Liver (tissue), 3 donors: ENCODE measurements at regions not wholly inside any gene's neighbourhood (a gene's known extent, or its start where the extent isn't known, plus 50 kb on each side); places are given as distances from the start of the nearest gene placed in this dataset.

Source experiments
- ATF3 ChIP-seq: IDR thresholded peaks from 2 replicates; pipeline ENCODE4 v1.6.1; 2016; ENCODE audit warnings: antibody characterized with exemption
- CTCF ChIP-seq: fragments of 150-350 bp; IDR thresholded peaks from 2 replicates; pipeline ENCODE4 v1.5.1; 2017; ENCODE audit warnings: improper control_type of control experiment, low read depth, low read length; ENCODE audit not compliant: missing input control
- EGR1 ChIP-seq, 2 donors: IDR thresholded peaks; 2 replicates each; pipeline ENCODE4 v1.6.1; 2016 to 2018; ENCODE audit warnings: antibody characterized with exemption in 2 of 2, low read depth in 2 of 2
- GABPA ChIP-seq, 2 donors: IDR thresholded peaks in 1 of 2; conservative IDR thresholded peaks in 1 of 2; 2 replicates each; pipeline ENCODE4 v1.6.1; 2016; ENCODE audit warnings: antibody characterized with exemption in 2 of 2, mild to moderate bottlenecking in 1 of 2, moderate library complexity in 1 of 2
- HNF4G ChIP-seq: IDR thresholded peaks from 2 replicates; pipeline ENCODE4 v1.6.1; 2016; ENCODE audit warnings: antibody characterized with exemption
- JUND ChIP-seq, 2 donors: IDR thresholded peaks; 2 replicates each; pipeline ENCODE4 v1.6.1; 2016; ENCODE audit warnings: antibody characterized with exemption in 2 of 2
- MAX ChIP-seq: IDR thresholded peaks from 2 replicates; pipeline ENCODE4 v1.6.1; 2016; ENCODE audit warnings: antibody characterized with exemption
- RAD21 ChIP-seq, 2 donors: IDR thresholded peaks; 2 replicates each; pipeline ENCODE4 v1.6.1; 2016; ENCODE audit warnings: antibody characterized with exemption in 2 of 2, mild to moderate bottlenecking in 2 of 2
- REST ChIP-seq: IDR thresholded peaks from 2 replicates; pipeline ENCODE4 v1.6.1; 2016; ENCODE audit warnings: antibody characterized with exemption, mild to moderate bottlenecking
- SP1 ChIP-seq: IDR thresholded peaks from 2 replicates; pipeline ENCODE4 v1.6.1; 2018; ENCODE audit warnings: antibody characterized with exemption, mild to moderate bottlenecking
- TAF1 ChIP-seq: conservative IDR thresholded peaks from 2 replicates; pipeline ENCODE4 v1.6.1; 2016; ENCODE audit warnings: antibody characterized with exemption, mild to moderate bottlenecking
- YY1 ChIP-seq: IDR thresholded peaks from 2 replicates; pipeline ENCODE4 v1.6.1; 2016; ENCODE audit warnings: antibody characterized with exemption, mild to moderate bottlenecking
- ZBTB33 ChIP-seq: IDR thresholded peaks from 2 replicates; pipeline ENCODE4 v1.6.1; 2016; ENCODE audit warnings: antibody characterized with exemption
- donor health status: healthy.
- donor health status: healthy.

GRCh38 chr18:28781616-28782362, 604.9 kb upstream of the CDH2 start:
- no peak for TF ChIP-seq CTCF
- TF ChIP-seq SP1: no peak
- no peak for TF ChIP-seq MAX
- no peak for TF ChIP-seq HNF4G
- no peak for TF ChIP-seq GABPA (IDR thresholded peaks at IDR 0.05 in 1 of 2, conservative IDR thresholded peaks at IDR 0.05 in 1 of 2)
- no peak for TF ChIP-seq YY1
- TF ChIP-seq EGR1 (IDR thresholded peaks at IDR 0.05; ENCODE audit: low read depth in 2 of 2): no peak
- TF ChIP-seq JUND (IDR thresholded peaks at IDR 0.05): no peak
- TF ChIP-seq RAD21 (IDR thresholded peaks at IDR 0.05): no peak
- TF ChIP-seq TAF1: no peak
- TF ChIP-seq REST: no peak
- no peak for TF ChIP-seq ZBTB33
- TF ChIP-seq ATF3: no peak
